LNCaP clone FGC (cell line): ENCODE measurements at regions not wholly inside any gene's neighbourhood (a gene's known extent, or its start where the extent isn't known, plus 50 kb on each side); places are given as distances from the start of the nearest gene placed in this dataset.
A peak's percentile ranks its signal among the peaks of the same experiment; 100 is the strongest.

Experiments used
- DNase-seq: peaks from one replicate; pipeline ENCODE4 v3.0.0-alpha.2; 2011; ENCODE audit warnings: low read depth
- H3K4me3 ChIP-seq: 2 replicates; pipeline ENCODE4 v1.5.1; 2011; ENCODE audit warnings: mild to moderate bottlenecking, low read depth, low read length, control low read depth
- CTCF ChIP-seq: IDR thresholded peaks from 2 replicates; pipeline ENCODE4 v1.5.1; 2012; ENCODE audit warnings: mild to moderate bottlenecking; ENCODE audit not compliant: control insufficient read depth, insufficient read depth; ENCODE audit errors: extremely low read depth

GRCh38 chr10:121680879-121681655, 82.8 kb upstream of the FGFR2 start:
- 0 out of 2 replicates have a peak, but pooled peaks have one; percentile 9 for TF ChIP-seq CTCF
- H3K4me3 ChIP-seq, result no peak overlapping the region
- no peak for DNase-seq

GRCh38 chr10:121679916-121680315, 81.7 kb upstream of the FGFR2 start:
- DNase-seq, result no peak
- H3K4me3 ChIP-seq, result no peak overlapping the region
- TF ChIP-seq CTCF, result no peak

GRCh38 chr10:121678631-121679174, 80.5 kb upstream of the FGFR2 start:
- no peak for TF ChIP-seq CTCF
- DNase-seq, result no peak
- H3K4me3 ChIP-seq, result no peak overlapping the region

DNA sequence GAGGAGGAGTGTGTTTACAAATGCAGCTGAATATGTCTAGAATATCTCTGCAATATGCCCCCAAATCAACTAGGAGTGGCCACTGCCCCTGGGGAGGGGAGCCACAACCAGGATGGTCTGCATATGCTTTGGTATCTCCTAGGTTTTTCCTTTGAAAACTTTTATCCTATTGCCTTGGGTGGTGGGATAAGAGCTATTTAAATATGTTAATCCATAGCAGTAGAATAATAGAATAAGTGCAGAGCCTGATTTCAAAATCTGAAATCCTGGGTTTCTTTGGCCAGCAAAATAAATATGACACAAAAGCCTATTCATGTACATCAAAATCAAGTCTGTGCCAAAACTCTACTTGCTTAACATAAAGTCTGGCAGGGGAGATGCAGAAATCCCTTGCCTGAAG, 79.6 kb upstream of the FGFR2 start:
- TF ChIP-seq CTCF, result no peak

DNA sequence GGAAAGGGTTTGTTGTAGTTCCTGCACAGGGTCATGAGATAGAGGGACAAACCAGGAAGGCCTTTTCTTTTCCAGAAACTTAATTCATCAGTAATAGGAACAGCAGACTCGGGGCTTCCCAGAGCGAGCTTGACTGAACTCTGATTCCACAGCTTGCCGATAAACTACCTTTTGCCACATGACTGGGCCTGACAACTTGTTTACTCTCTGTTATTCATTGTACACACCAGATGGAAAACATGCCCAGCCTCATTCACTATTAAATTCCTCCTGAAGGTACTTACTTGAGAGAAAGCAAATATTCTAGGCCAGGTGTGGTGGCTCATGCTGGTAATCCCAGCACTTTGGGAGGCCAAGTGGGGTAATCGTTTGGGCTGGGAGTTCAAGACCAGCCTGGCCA, 77.1 kb upstream of the FGFR2 start:
- TF ChIP-seq CTCF, result no peak
- H3K4me3 ChIP-seq, result no peak overlapping the region
- DNase-seq, result no peak

More for the DNA sequence above, 79.6 kb upstream of the FGFR2 start:
- DNase-seq, result no peak
- no peak overlapping the region for H3K4me3 ChIP-seq

DNA sequence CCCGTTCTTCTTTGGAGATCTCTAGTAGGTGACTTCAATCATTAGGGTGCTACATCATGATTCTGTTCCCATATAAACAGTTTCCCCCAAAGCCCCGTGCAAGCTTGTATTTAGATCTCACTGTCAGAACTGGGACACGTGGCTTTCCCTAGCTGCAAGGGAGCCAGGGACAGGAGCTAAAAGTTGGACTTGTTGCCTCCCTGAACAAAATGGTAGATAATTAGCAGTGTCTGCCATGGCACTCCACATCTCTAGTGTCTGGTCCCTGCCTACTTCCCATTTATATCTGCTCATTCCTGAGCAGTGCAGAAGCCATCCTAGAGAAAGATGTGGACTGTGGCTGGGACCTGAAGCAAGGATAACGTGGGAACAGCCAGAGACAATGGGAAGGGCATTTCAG, 76.6 kb upstream of the FGFR2 start:
- no peak for DNase-seq
- TF ChIP-seq CTCF, result no peak
- H3K4me3 ChIP-seq, result no peak overlapping the region
